ENCODE measurements at regions not wholly inside any gene's neighbourhood (a gene's known extent, or its start where the extent isn't known, plus 50 kb on each side); places are given as distances from the start of the nearest gene placed in this dataset.

GRCh38 chr10:43971306-43971705 is 322.6 kb upstream of the ZNF32 start:
- TF ChIP-seq CTCF (IDR thresholded peaks at IDR 0.05; ENCODE audit: low read length) = no peak
- TF ChIP-seq EZH2 (optimal IDR thresholded peaks at IDR 0.05; ENCODE audit: low read depth, low read length) = no peak
